Esophagus muscularis mucosa (tissue), 4 donors: ENCODE measurements at regions not wholly inside any gene's neighbourhood (a gene's known extent, or its start where the extent isn't known, plus 50 kb on each side); places are given as distances from the start of the nearest gene placed in this dataset.

Experiments
- CTCF ChIP-seq, 3 experiments: fragments of 200-600 bp in 2 of 3; fragments of 450-650 bp in 1 of 3; sonication (generic) in 2 of 3; IDR thresholded peaks; one replicate each; pipeline ENCODE4 v1.5.1; 2017 to 2019; ENCODE audit warnings: antibody characterized with exemption in 3 of 3, mild to moderate bottlenecking in 2 of 3, moderate library complexity in 1 of 3
- EP300 ChIP-seq: sonication (generic); formaldehyde crosslinking; IDR thresholded peaks from one replicate; pipeline ENCODE4 v1.6.1; 2017; ENCODE audit warnings: antibody characterized with exemption
- POLR2A ChIP-seq: fragments of 450-650 bp; IDR thresholded peaks from one replicate; pipeline ENCODE4 v1.6.1; 2017; ENCODE audit warnings: antibody characterized with exemption, moderate library complexity, mild to moderate bottlenecking, low read depth
- POLR2AphosphoS5 ChIP-seq, 2 donors: sonication (generic); formaldehyde crosslinking; IDR thresholded peaks; one replicate each; pipeline ENCODE4 v1.6.1; 2017; ENCODE audit warnings: antibody characterized with exemption in 2 of 2

GRCh38 chr2:239790721-239791120, 234.4 kb downstream of the NDUFA10 start:
- TF ChIP-seq CTCF (IDR thresholded peaks at IDR 0.05) (no peak), POLR2AphosphoS5 (IDR thresholded peaks at IDR 0.05) (no peak), POLR2A (no peak), EP300 (no peak)
